ENCODE measurements at regions not wholly inside any gene's neighbourhood (a gene's known extent, or its start where the extent isn't known, plus 50 kb on each side); places are given as distances from the start of the nearest gene placed in this dataset.
"Not testable (repeated sequence)": the region's sequence is repeated elsewhere in the genome, so short reads cannot be mapped to it uniquely, and the experiment has no call there.

GRCh38 chr6:85726206-85726605 is 83.5 kb upstream of the SYNCRIP start:
- Histone ChIP-seq H3K4me3 (ENCODE audit: low read depth in 1 of 2, low read length in 2 of 2) (no peak overlapping the region), H3K4me1 (ENCODE audit: control insufficient read depth in 2 of 2, insufficient read depth in 2 of 2, low read length in 1 of 2) (no peaks in the 10 kb centered on the region), H3K36me3 (ENCODE audit: control insufficient read depth in 2 of 2, insufficient read depth in 2 of 2, low read length in 1 of 2) (no peaks in the 10 kb centered on the region), H3K9me3 (ENCODE audit: control insufficient read depth in 2 of 2, insufficient read depth in 1 of 2, low read depth in 1 of 2, low read length in 1 of 2) (peaks cover 0 to 4% of the 10 kb centered on the region in 2 donors), H3K27ac (ENCODE audit: low read depth in 2 of 2, low read length in 1 of 2) (no peak overlapping the region), H3K27me3 (ENCODE audit: control insufficient read depth in 1 of 2, insufficient read depth in 2 of 2, low read length in 2 of 2) (no peaks in the 10 kb centered on the region)

DNA sequence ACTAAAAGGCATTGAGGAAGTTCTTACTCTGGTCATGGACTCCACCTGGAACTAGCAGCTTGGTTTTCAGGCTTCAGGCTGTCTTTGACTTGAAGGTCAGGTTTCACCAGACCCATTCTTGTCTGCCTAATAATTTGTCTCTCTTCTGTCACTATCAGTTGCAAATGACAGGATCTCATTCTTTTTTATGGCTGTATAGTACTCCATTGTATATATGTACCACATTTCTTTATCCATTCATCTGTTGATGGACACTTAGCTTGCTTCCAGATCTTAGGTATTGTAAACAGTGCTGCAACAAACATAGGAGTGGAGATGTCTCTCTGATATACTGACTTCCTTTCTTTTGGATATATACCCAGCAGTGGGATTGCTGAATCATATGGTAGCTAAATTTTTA is 73.1 kb upstream of the SYNCRIP start:
- Histone ChIP-seq H3K27ac (ENCODE audit: low read depth in 2 of 2, low read length in 1 of 2) (no peak overlapping the region), H3K9me3 (ENCODE audit: control insufficient read depth in 2 of 2, insufficient read depth in 1 of 2, low read depth in 1 of 2, low read length in 1 of 2) (no peaks in the 10 kb centered on the region), H3K27me3 (ENCODE audit: control insufficient read depth in 1 of 2, insufficient read depth in 2 of 2, low read length in 2 of 2) (no peaks in the 10 kb centered on the region), H3K4me1 (ENCODE audit: control insufficient read depth in 2 of 2, insufficient read depth in 2 of 2, low read length in 1 of 2) (no peaks in the 10 kb centered on the region), H3K4me3 (ENCODE audit: low read depth in 1 of 2, low read length in 2 of 2) (no peak overlapping the region), H3K36me3 (ENCODE audit: control insufficient read depth in 2 of 2, insufficient read depth in 2 of 2, low read length in 1 of 2) (no peaks in the 10 kb centered on the region)

- H3K9me3 ChIP-seq (ENCODE audit: control insufficient read depth in 2 of 2, insufficient read depth in 1 of 2, low read depth in 1 of 2, low read length in 1 of 2): no peaks in the 10 kb centered on the region
- no peaks in the 10 kb centered on the region for H3K27me3 ChIP-seq (ENCODE audit: control insufficient read depth in 1 of 2, insufficient read depth in 2 of 2, low read length in 2 of 2)
- WGBS, 2 donors: 78 to 84% methylated on average over 9 of the region's 9 CpGs
- H3K4me1 ChIP-seq (ENCODE audit: control insufficient read depth in 2 of 2, insufficient read depth in 2 of 2, low read length in 1 of 2): no peaks in the 10 kb centered on the region
- no peak overlapping the region for H3K4me3 ChIP-seq (ENCODE audit: low read depth in 1 of 2, low read length in 2 of 2)
- no peak overlapping the region for H3K27ac ChIP-seq (ENCODE audit: low read depth in 2 of 2, low read length in 1 of 2)
- no peaks in the 10 kb centered on the region for H3K36me3 ChIP-seq (ENCODE audit: control insufficient read depth in 2 of 2, insufficient read depth in 2 of 2, low read length in 1 of 2)
Observed at GRCh38 chr6:85714893-85715530, 72.3 kb upstream of the SYNCRIP start.

DNA sequence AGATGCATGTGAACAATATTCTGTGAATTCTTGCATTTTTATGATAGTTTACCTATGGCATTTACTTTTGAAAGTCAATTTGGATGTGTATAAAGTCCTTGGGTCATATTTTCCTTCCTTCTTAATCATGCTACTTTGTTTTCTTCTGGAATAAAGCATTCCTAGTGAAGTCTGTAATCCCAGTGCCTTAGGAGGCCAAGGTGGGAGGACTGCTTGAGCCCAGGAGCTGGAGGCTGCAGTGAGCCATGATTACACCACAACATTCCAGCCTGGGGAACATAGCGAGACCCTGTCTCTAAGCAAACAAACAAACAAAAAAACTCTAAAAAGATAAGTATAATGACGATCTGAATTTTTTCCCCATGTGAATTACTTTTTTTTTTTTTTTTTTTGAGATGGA is 69.7 kb upstream of the SYNCRIP start:
- H3K27ac ChIP-seq (ENCODE audit: low read depth in 2 of 2, low read length in 1 of 2): no peak overlapping the region
- no peak overlapping the region for H3K4me3 ChIP-seq (ENCODE audit: low read depth in 1 of 2, low read length in 2 of 2)
- 87 to 89% methylated on average over 2 of the region's 2 CpGs for WGBS, 2 donors
- H3K36me3 ChIP-seq (ENCODE audit: control insufficient read depth in 2 of 2, insufficient read depth in 2 of 2, low read length in 1 of 2): no peaks in the 10 kb centered on the region
- no peaks in the 10 kb centered on the region for H3K4me1 ChIP-seq (ENCODE audit: control insufficient read depth in 2 of 2, insufficient read depth in 2 of 2, low read length in 1 of 2)
- no peaks in the 10 kb centered on the region for H3K9me3 ChIP-seq (ENCODE audit: control insufficient read depth in 2 of 2, insufficient read depth in 1 of 2, low read depth in 1 of 2, low read length in 1 of 2)
- H3K27me3 ChIP-seq (ENCODE audit: control insufficient read depth in 1 of 2, insufficient read depth in 2 of 2, low read length in 2 of 2): no peaks in the 10 kb centered on the region

DNA sequence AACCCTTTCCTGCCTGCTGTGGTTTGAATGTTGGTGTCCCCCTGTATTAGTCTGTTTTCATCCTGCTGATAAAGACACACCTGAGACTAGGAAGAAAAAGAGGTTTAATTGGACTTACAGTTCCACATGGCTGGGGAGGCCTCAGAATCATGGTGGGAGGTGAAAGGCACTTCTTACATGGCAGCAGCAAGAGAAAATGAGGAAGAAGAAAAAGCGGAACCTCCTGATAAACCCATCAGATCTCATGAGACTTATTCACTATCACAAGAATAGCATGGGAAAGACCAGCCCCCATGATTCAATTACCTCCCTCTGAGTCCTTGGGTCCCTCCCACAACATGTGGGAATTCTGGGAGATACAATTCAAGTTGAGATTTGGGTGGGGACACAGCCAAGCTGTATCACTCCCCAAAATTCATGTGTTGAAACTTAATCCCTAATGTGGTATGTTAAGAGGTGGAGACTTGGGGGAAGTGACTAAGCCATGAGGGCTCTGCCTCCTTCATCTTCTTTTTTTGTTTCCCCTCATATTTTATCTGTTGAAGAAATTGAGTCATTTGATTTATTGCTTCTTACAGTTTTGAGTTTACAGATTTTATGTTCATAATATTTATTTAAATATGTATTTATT is 64.9 kb upstream of the SYNCRIP start:
- H3K4me1 ChIP-seq (ENCODE audit: control insufficient read depth in 2 of 2, insufficient read depth in 2 of 2, low read length in 1 of 2); H3K9me3 ChIP-seq (ENCODE audit: control insufficient read depth in 2 of 2, insufficient read depth in 1 of 2, low read depth in 1 of 2, low read length in 1 of 2); H3K36me3 ChIP-seq (ENCODE audit: control insufficient read depth in 2 of 2, insufficient read depth in 2 of 2, low read length in 1 of 2); H3K27ac ChIP-seq (ENCODE audit: low read depth in 2 of 2, low read length in 1 of 2); H3K4me3 ChIP-seq (ENCODE audit: low read depth in 1 of 2, low read length in 2 of 2); H3K27me3 ChIP-seq (ENCODE audit: control insufficient read depth in 1 of 2, insufficient read depth in 2 of 2, low read length in 2 of 2): not testable (repeated sequence)
- 85 to 100% methylated on average over 1 of the region's 1 CpG for WGBS, 2 donors

- no peaks in the 10 kb centered on the region for H3K27me3 ChIP-seq (ENCODE audit: control insufficient read depth in 1 of 2, insufficient read depth in 2 of 2, low read length in 2 of 2)
- 76 to 83% methylated on average over 3 of the region's 3 CpGs for WGBS, 2 donors
- no peak overlapping the region for H3K4me3 ChIP-seq (ENCODE audit: low read depth in 1 of 2, low read length in 2 of 2)
- H3K4me1 ChIP-seq (ENCODE audit: control insufficient read depth in 2 of 2, insufficient read depth in 2 of 2, low read length in 1 of 2): no peaks in the 10 kb centered on the region
- no peak overlapping the region for H3K27ac ChIP-seq (ENCODE audit: low read depth in 2 of 2, low read length in 1 of 2)
- no peaks in the 10 kb centered on the region for H3K36me3 ChIP-seq (ENCODE audit: control insufficient read depth in 2 of 2, insufficient read depth in 2 of 2, low read length in 1 of 2)
- H3K9me3 ChIP-seq (ENCODE audit: control insufficient read depth in 2 of 2, insufficient read depth in 1 of 2, low read depth in 1 of 2, low read length in 1 of 2): no peaks in the 10 kb centered on the region
Observed at GRCh38 chr6:85706272-85706671, 63.6 kb upstream of the SYNCRIP start.

DNA sequence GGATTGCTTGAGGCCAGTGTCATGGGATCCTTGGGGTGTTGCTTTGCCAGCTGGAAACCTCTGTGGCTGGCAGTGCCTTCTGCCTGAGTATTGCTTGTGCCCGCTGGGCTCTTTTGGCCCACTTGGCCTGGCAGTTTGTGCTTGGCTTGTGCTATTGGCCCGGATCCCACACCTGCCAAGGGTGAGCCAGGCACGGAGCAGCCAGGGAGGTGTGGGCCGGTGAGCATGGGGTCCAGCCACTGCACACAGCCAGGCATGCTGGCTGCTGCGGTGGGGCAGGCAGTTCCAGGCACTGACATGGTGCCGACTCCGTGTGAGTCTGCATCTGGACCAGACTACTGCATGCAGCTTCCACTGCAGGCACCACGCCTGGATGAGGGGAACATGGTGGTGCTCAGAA is 62.5 kb upstream of the SYNCRIP start:
- Histone ChIP-seq H3K27ac (ENCODE audit: low read depth in 2 of 2, low read length in 1 of 2) (no peak overlapping the region), H3K27me3 (ENCODE audit: control insufficient read depth in 1 of 2, insufficient read depth in 2 of 2, low read length in 2 of 2) (no peaks in the 10 kb centered on the region), H3K36me3 (ENCODE audit: control insufficient read depth in 2 of 2, insufficient read depth in 2 of 2, low read length in 1 of 2) (no peaks in the 10 kb centered on the region), H3K4me1 (ENCODE audit: control insufficient read depth in 2 of 2, insufficient read depth in 2 of 2, low read length in 1 of 2) (no peaks in the 10 kb centered on the region), H3K4me3 (ENCODE audit: low read depth in 1 of 2, low read length in 2 of 2) (no peak overlapping the region), H3K9me3 (ENCODE audit: control insufficient read depth in 2 of 2, insufficient read depth in 1 of 2, low read depth in 1 of 2, low read length in 1 of 2) (no peaks in the 10 kb centered on the region)
- WGBS, 2 donors: 62 to 84% methylated on average over 8 of the region's 8 CpGs

- no peak overlapping the region for H3K4me3 ChIP-seq (ENCODE audit: low read depth in 1 of 2, low read length in 2 of 2)
- no peak overlapping the region for H3K27ac ChIP-seq (ENCODE audit: low read depth in 2 of 2, low read length in 1 of 2)
- no peaks in the 10 kb centered on the region for H3K9me3 ChIP-seq (ENCODE audit: control insufficient read depth in 2 of 2, insufficient read depth in 1 of 2, low read depth in 1 of 2, low read length in 1 of 2)
- no peaks in the 10 kb centered on the region for H3K36me3 ChIP-seq (ENCODE audit: control insufficient read depth in 2 of 2, insufficient read depth in 2 of 2, low read length in 1 of 2)
- no peaks in the 10 kb centered on the region for H3K4me1 ChIP-seq (ENCODE audit: control insufficient read depth in 2 of 2, insufficient read depth in 2 of 2, low read length in 1 of 2)
- H3K27me3 ChIP-seq (ENCODE audit: control insufficient read depth in 1 of 2, insufficient read depth in 2 of 2, low read length in 2 of 2): no peaks in the 10 kb centered on the region
Observed at GRCh38 chr6:85703406-85703805, 60.7 kb upstream of the SYNCRIP start.

Data from esophagus (tissue), 2 donors.